Mesenchymal stem cell (in vitro differentiated cells and primary cell): ENCODE measurements at regions not wholly inside any gene's neighbourhood (a gene's known extent, or its start where the extent isn't known, plus 50 kb on each side); places are given as distances from the start of the nearest gene placed in this dataset.
"Not testable (repeated sequence)": the region's sequence is repeated elsewhere in the genome, so short reads cannot be mapped to it uniquely, and the experiment has no call there.

ENCODE experiments used
- DNase-seq: peaks from one replicate; pipeline ENCODE4 v3.0.0-alpha.2; 2013
- H2AFZ ChIP-seq: one replicate; pipeline ENCODE4 v1.6.1; 2013; ENCODE audit warnings: low read depth, mild to moderate bottlenecking, control low read depth, inconsistent platforms, low read length, moderate library complexity
- H2AK5ac ChIP-seq: 2 replicates; pipeline ENCODE4 v1.6.1; 2013; ENCODE audit warnings: low read length, moderate library complexity, mild to moderate bottlenecking, inconsistent platforms; ENCODE audit not compliant: severe bottlenecking
- H2BK120ac ChIP-seq: one replicate; pipeline ENCODE4 v1.6.1; 2013; ENCODE audit warnings: low read depth, mild to moderate bottlenecking, inconsistent platforms, low read length, moderate library complexity
- H2BK12ac ChIP-seq, 2 experiments: one replicate each; pipeline ENCODE4 v1.6.1; 2013; ENCODE audit warnings: inconsistent platforms in 2 of 2, low read length in 2 of 2, mild to moderate bottlenecking in 2 of 2, moderate library complexity in 2 of 2, control low read depth in 1 of 2
- H2BK15ac ChIP-seq: one replicate; pipeline ENCODE4 v1.6.1; 2013; ENCODE audit warnings: mild to moderate bottlenecking, low read depth, inconsistent platforms; ENCODE audit not compliant: poor library complexity, severe bottlenecking
- H2BK5ac ChIP-seq: 2 replicates; pipeline ENCODE4 v1.6.1; 2013; ENCODE audit warnings: low read depth, mild to moderate bottlenecking, low read length, control low read depth, inconsistent platforms; ENCODE audit not compliant: poor library complexity, severe bottlenecking
- H3K14ac ChIP-seq, 2 experiments: one replicate each; pipeline ENCODE4 v1.6.1; 2013; ENCODE audit warnings: inconsistent platforms in 2 of 2, low read length in 2 of 2, control low read depth in 1 of 2, mild to moderate bottlenecking in 1 of 2, moderate library complexity in 1 of 2
- H3K18ac ChIP-seq, 2 experiments: one replicate each; pipeline ENCODE4 v1.6.1; 2013; ENCODE audit warnings: inconsistent platforms in 2 of 2, low read length in 2 of 2, control low read depth in 1 of 2, low read depth in 1 of 2, mild to moderate bottlenecking in 1 of 2
- H3K23ac ChIP-seq, 2 experiments: one replicate each; pipeline ENCODE4 v1.6.1; 2013; ENCODE audit warnings: inconsistent platforms in 2 of 2, low read length in 2 of 2, mild to moderate bottlenecking in 2 of 2, moderate library complexity in 2 of 2, control low read depth in 1 of 2
- H3K27ac ChIP-seq: 2 replicates; pipeline ENCODE4 v1.5.1; 2013; ENCODE audit warnings: mild to moderate bottlenecking, moderate library complexity, low read length, control low read depth, inconsistent platforms; ENCODE audit not compliant: poor library complexity, severe bottlenecking
- H3K27me3 ChIP-seq, 2 experiments: 2 replicates each; pipeline versions ENCODE4 v1.6.1 to v1.7.0; 2013; ENCODE audit warnings: low read length in 2 of 2, mild to moderate bottlenecking in 2 of 2, moderate library complexity in 2 of 2, control low read depth in 1 of 2, inconsistent platforms in 1 of 2; ENCODE audit not compliant: control insufficient read depth in 1 of 2, insufficient read depth in 1 of 2
- H3K36me3 ChIP-seq, 2 experiments: 2 replicates each; pipeline versions ENCODE4 v1.6.1 to v1.7.0; 2013; ENCODE audit warnings: low read length in 2 of 2, control low read depth in 1 of 2, inconsistent platforms in 1 of 2, low read depth in 1 of 2, mild to moderate bottlenecking in 1 of 2; ENCODE audit not compliant: insufficient read depth in 2 of 2, control insufficient read depth in 1 of 2
- H3K4ac ChIP-seq, 2 experiments: one replicate each; pipeline ENCODE4 v1.6.1; 2013; ENCODE audit warnings: inconsistent platforms in 2 of 2, low read length in 2 of 2, mild to moderate bottlenecking in 2 of 2, moderate library complexity in 2 of 2, control low read depth in 1 of 2, low read depth in 1 of 2
- H3K4me1 ChIP-seq: 2 replicates; pipeline ENCODE4 v1.6.1; 2013; ENCODE audit warnings: low read depth, low read length, control low read depth; ENCODE audit not compliant: control insufficient read depth, insufficient read depth
- H3K4me2 ChIP-seq: 2 replicates; pipeline ENCODE4 v1.6.1; 2013; ENCODE audit warnings: low read length, mild to moderate bottlenecking, inconsistent platforms; ENCODE audit not compliant: poor library complexity, severe bottlenecking
- H3K4me3 ChIP-seq, 2 experiments: 2 replicates each; pipeline versions ENCODE4 v1.5.1 to v1.7.0; 2013; ENCODE audit warnings: low read length in 2 of 2, mild to moderate bottlenecking in 2 of 2, control low read depth in 1 of 2, low read depth in 1 of 2; ENCODE audit not compliant: insufficient read depth in 1 of 2
- H3K79me1 ChIP-seq: replicated peaks from 2 replicates; pipeline ENCODE4 v1.6.1; 2013; ENCODE audit warnings: mild to moderate bottlenecking, control low read depth, low read length, inconsistent platforms; ENCODE audit not compliant: poor library complexity, severe bottlenecking
- H3K9ac ChIP-seq: 2 replicates; pipeline ENCODE4 v1.7.0; 2013; ENCODE audit warnings: mild to moderate bottlenecking, low read length, moderate library complexity
- H3K9me3 ChIP-seq: 2 replicates; pipeline ENCODE4 v1.7.0; 2013; ENCODE audit warnings: mild to moderate bottlenecking, low read length; ENCODE audit not compliant: control insufficient read depth
- H4K8ac ChIP-seq: one replicate; pipeline ENCODE4 v1.6.1; 2013; ENCODE audit warnings: inconsistent platforms, mild to moderate bottlenecking, low read length, moderate library complexity
- H4K91ac ChIP-seq: one replicate; pipeline ENCODE4 v1.6.1; 2013; ENCODE audit warnings: mild to moderate bottlenecking, low read length, inconsistent platforms
- WGBS: methylation state at CpG from one replicate; pipeline ENCODE4 v1.1.7; 2013; ENCODE audit warnings: mixed read lengths; 5-methylcytosine and 5-hydroxymethylcytosine counted together

DNA sequence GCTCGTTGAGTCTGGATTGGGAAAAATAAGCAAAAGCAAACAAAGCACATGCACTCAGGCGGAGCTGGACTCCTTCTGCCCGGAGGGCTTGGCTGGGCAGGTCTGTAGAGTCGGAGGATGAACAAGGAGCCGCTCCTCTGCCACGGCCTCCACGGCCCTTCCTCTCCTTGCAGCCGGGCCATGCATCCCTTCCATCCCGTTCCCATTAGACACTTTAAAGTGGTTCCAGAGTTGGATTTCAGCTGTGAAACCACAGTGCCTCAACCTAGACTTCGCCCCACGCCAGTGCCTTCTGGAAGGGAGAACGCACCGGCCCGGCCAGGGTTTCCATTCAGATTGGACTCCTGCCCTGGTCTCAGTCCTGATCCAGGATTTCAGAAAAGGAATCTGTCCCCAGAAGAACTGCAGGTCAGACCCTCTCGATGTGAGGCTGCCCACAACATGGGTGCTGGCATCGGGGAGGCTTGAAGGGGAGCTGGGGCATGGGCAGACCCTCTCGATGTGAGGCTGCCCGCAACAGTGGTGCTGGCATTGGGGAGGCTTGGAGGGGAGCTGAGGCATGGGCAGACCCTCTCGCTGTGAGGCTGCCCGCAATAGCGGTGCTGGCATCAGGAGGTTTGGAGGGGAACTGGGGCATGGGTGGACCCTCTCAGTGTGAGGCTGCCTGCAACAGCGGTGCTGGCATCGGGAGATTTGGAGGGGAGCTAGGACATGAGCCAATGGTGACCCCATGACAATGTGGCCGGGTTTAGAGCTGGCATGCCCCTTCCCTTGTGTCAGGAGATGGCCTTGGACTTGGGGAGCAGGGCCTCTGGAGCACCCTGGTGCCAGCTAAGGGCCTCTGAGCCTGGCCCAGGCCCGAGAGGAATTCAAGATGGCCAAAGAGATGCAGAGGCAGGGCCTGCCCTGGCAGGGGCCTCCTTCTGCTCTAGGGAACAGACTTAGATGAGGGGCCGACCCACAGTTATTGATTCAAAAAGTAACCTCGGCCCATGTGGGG, 304.5 kb downstream of the NDUFA10 start:
- Histone ChIP-seq H2BK12ac (no peak overlapping the region), H2BK5ac (no peak overlapping the region), H2AFZ (no peak overlapping the region), H2BK15ac (no peak overlapping the region), H3K4me3 (no peak overlapping the region), H2BK120ac (no peak overlapping the region), H3K23ac (no peak overlapping the region), H4K91ac (no peak overlapping the region), H3K36me3 (no peaks in the 10 kb centered on the region), H3K79me1 (no peaks in the 10 kb centered on the region), H3K9ac (no peak overlapping the region), H2AK5ac (no peak overlapping the region), H3K14ac (no peak overlapping the region), H4K8ac (no peak overlapping the region), H3K18ac (no peak overlapping the region), H3K27me3 (peaks cover 0 to 23% of the 10 kb centered on the region in 2 experiments), H3K4me1 (no peaks in the 10 kb centered on the region), H3K4me2 (no peak overlapping the region), H3K27ac (no peak overlapping the region), H3K9me3 (no peaks in the 10 kb centered on the region), H3K4ac (no peak overlapping the region)
- DNase-seq = no peak
- 85% methylated on average over 27 of the region's 27 CpGs for WGBS

DNA sequence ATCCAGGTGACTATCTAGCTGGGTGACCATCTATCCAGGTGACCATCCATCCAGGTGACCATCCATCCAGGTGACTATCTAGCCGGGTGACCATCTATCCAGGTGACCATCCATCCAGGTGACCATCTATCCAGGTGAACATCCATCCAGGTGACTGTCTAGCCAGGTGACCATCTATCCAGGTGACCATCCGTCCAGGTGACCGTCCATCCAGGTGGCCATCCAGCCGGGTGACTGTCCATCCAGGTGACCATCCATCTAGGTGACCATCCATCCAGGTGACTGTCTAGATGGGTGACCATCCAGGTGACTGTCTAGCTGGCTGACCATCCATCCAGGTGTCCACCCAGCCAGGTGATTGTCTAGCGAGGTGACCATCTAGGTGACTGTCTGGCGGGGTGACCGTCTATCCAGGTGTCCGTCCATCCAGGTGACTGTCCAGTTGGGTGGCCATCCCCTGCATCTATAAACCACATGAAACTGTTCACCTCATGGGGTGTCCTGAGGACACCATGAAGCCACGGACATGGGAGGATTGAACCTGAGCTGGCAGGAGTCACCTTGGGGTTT, 305.3 kb downstream of the NDUFA10 start:
- Histone ChIP-seq H3K9me3 (peaks cover 2% of the 10 kb centered on the region), H3K23ac (no peak overlapping the region), H2AFZ (no peak overlapping the region), H3K14ac (no peak overlapping the region), H3K9ac (no peak overlapping the region), H2BK120ac (no peak overlapping the region), H3K18ac (no peak overlapping the region), H2BK15ac (no peak overlapping the region), H3K4me2 (no peak overlapping the region), H3K4me3 (no peak overlapping the region), H3K27me3 (peaks cover 0 to 15% of the 10 kb centered on the region in 2 experiments), H3K79me1 (no peaks in the 10 kb centered on the region), H3K36me3 (no peaks in the 10 kb centered on the region), H3K4ac (no peak overlapping the region), H2BK12ac (no peak overlapping the region), H4K8ac (no peak overlapping the region), H3K4me1 (no peaks in the 10 kb centered on the region), H4K91ac (no peak overlapping the region), H2AK5ac (no peak overlapping the region), H2BK5ac (no peak overlapping the region), H3K27ac (no peak overlapping the region)
- 94% methylated on average over 9 of the region's 9 CpGs for WGBS
- no peak for DNase-seq

DNA sequence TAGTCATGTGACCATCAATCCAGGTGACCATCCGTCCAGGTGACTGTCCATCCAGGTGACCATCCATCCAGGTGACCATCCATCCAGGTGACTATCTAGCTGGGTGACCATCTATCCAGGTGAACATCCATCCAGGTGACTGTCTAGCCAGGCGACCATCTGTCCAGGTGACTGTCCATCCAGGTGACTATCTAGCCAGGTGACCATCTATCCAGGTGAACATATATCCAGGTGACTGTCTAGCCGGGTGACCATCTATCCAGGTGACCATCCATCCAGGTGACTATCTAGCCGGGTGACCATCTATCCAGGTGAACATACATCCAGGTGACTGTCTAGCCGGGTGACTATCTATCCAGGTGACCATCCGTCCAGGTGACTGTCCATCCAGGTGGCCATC, 306.2 kb downstream of the NDUFA10 start:
- H4K91ac ChIP-seq, H2BK15ac ChIP-seq, H3K9ac ChIP-seq, H3K27ac ChIP-seq, H3K27me3 ChIP-seq, H3K4me1 ChIP-seq, H3K23ac ChIP-seq, DNase-seq, H3K79me1 ChIP-seq, H2BK5ac ChIP-seq, H2AFZ ChIP-seq, H3K4ac ChIP-seq, H2AK5ac ChIP-seq, H3K4me2 ChIP-seq, H2BK12ac ChIP-seq, H2BK120ac ChIP-seq, H3K36me3 ChIP-seq, H4K8ac ChIP-seq, H3K14ac ChIP-seq, H3K4me3 ChIP-seq, H3K9me3 ChIP-seq, H3K18ac ChIP-seq: not testable (repeated sequence)
- 72% methylated on average over 6 of the region's 6 CpGs for WGBS

DNA sequence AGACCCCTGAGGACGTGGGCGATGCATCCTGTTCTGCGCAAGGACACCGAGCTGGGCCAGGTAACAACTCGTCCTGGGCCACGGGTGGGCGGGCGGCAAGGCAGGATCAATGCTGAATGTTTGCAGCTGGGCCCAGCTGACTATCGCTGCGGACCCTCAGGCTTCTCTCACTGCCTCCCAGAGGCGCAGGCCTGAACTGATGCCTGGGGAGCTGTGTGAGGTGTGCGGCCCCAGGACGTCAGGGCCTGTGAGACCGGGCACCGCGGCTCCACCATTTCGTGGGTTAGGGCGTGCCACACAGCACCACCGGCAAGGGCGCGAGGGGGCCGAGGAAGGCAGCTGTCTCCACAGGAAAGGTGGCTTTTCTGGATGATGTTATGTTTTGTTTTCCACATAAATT, 307.4 kb downstream of the NDUFA10 start:
- no peak overlapping the region for H3K18ac ChIP-seq
- no peak overlapping the region for H3K4ac ChIP-seq
- H3K4me2 ChIP-seq = no peak overlapping the region
- H3K4me3 ChIP-seq = no peak overlapping the region
- H2BK12ac ChIP-seq = no peak overlapping the region
- peaks cover 0 to 3% of the 10 kb centered on the region in 2 experiments for H3K27me3 ChIP-seq
- no peak overlapping the region for H2BK5ac ChIP-seq
- H3K9me3 ChIP-seq = peaks cover 19% of the 10 kb centered on the region
- H3K23ac ChIP-seq = no peak overlapping the region
- no peak overlapping the region for H3K14ac ChIP-seq
- no peak overlapping the region for H3K27ac ChIP-seq
- H3K36me3 ChIP-seq = no peaks in the 10 kb centered on the region
- no peak overlapping the region for H2BK15ac ChIP-seq
- no peak overlapping the region for H2BK120ac ChIP-seq
- no peak for DNase-seq
- H3K79me1 ChIP-seq = no peaks in the 10 kb centered on the region
- 91% methylated on average over 22 of the region's 22 CpGs for WGBS
- H2AFZ ChIP-seq = no peak overlapping the region
- no peak overlapping the region for H2AK5ac ChIP-seq
- H3K9ac ChIP-seq = no peak overlapping the region
- no peaks in the 10 kb centered on the region for H3K4me1 ChIP-seq
- no peak overlapping the region for H4K8ac ChIP-seq
- peak overlapping the region; percentile 66 for H4K91ac ChIP-seq
